HG03342 (cell line): ENCODE measurements at regions not wholly inside any gene's neighbourhood (a gene's known extent, or its start where the extent isn't known, plus 50 kb on each side); places are given as distances from the start of the nearest gene placed in this dataset.

ENCODE experiments used
- ATAC-seq: cut with Tn5 transposase; IDR thresholded peaks from one replicate; pipeline ENCODE4 v1.9.1; 2021; ENCODE audit warnings: mild to moderate bottlenecking, moderate library complexity; ENCODE audit not compliant: unreplicated experiment

GRCh38 chr1:165034136-165034809, 322.2 kb downstream of the LMX1A start:
- no peak for ATAC-seq

GRCh38 chr1:165031001-165031400, 325.5 kb downstream of the LMX1A start:
- ATAC-seq, result no peak

DNA sequence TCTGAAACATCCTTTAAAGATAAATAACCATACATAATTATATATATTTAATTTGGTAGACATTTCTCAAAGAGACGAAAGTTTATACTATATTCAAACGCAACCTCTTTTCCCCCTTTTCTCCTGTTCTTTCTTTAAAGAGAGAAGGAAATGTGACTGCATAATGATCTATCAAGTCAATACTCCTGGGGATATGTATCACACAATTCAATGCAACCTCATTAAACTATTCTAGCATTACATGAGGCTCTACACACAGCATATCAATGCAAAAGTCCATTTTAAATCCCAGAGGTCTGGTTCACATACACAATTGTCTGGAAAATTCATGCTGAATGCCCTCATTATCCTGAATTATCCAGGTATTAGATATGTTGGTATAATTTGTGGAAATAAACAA, 330.7 kb downstream of the LMX1A start:
- no peak for ATAC-seq

DNA sequence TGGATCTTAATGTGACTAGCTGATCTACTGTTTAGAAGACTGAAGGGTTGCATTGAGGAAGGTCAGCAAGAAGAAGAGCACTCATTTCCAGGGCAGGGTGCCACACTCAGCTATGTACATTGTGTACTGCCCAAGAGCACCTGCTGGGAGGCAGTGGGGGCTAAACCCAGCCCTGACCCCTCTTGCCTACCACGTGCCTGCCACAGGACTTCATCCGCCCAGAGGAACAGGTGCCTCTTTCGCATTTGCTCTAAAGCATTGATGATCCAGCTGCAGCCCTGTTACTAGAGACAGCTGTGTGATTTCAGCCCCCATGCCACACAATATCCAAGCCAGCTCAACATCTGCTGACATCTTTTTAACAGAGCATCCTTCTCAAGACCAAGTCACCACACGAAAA, 341.8 kb downstream of the LMX1A start:
- ATAC-seq, result no peak

- ATAC-seq, result no peak
These were observed 344.5 kb downstream of the LMX1A start for GRCh38 chr1:165011991-165012531.

- ATAC-seq, result no peak
These were observed 345.3 kb downstream of the LMX1A start for GRCh38 chr1:165011186-165011585.

GRCh38 chr1:165010418-165011070, 346.0 kb downstream of the LMX1A start:
- no peak for ATAC-seq

DNA sequence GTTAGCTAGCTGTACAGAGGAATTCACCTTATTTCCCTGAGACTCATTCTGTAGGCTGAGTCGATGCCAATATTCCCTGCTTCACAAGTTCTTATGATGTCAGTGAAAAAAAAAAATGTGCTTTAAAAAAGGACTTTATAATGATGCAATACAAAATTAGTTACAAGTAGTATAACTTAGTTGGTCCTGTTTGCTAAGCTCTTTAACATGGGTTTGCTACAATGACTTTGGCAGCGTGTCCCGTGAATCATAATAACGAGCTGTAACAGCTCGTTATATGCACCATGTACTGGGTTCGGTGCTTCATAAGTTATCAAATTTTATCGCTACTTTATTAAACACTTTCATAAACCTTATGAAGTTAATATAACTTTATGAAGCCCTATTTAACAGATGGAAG, 349.7 kb downstream of the LMX1A start:
- no peak for ATAC-seq

- ATAC-seq, result no peak
These were observed 357.4 kb downstream of the LMX1A start for GRCh38 chr1:164999146-164999545.

DNA sequence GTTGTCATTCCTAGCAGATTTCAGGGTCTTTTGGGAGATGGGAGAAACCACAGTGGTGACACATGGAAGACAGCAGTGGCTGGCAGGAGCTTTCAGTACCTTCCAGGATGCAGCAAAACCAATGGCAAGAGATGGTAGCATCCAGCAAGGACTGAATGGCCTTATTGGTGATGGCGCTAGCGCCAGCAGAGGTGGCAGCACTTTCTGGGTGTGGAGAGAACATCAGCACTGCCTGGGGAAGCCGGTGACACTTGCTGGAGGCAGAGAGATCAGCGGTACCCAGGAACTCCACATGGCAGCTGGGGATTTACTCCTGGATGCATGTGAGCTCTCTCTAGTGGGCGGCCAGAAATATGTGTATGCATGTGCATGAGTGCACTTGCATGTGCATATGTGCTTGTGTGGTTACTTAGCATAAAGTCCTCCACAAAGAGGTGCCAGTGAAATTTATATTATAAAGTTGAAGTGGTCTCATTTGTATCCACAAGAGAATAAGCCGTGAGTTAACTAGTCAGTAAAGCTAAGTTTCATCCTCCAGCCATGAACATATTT, 364.7 kb downstream of the LMX1A start:
- no peak for ATAC-seq

- ATAC-seq, result no peak
These were observed 373.4 kb downstream of the LMX1A start for GRCh38 chr1:164983023-164983650.

DNA sequence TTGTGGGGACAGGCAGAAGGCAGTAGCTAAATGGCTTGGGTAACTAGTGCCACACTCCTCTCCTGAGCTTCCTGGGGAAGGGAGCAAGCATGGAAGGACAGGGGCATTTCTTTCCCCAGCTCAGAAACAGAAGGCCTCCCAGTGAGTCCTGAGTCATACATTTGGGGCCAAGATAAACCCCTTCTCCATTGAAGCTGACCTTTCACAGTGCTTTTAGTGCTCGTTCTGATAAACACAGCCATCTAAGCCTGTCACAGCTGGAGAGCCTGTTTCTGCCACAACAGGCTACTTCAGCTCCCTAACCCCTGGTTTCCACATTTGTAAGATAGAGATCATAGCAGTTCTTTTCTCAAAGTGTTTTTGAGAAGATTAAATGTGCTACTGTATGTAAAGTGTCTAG, 374.0 kb downstream of the LMX1A start:
- ATAC-seq, result no peak

DNA sequence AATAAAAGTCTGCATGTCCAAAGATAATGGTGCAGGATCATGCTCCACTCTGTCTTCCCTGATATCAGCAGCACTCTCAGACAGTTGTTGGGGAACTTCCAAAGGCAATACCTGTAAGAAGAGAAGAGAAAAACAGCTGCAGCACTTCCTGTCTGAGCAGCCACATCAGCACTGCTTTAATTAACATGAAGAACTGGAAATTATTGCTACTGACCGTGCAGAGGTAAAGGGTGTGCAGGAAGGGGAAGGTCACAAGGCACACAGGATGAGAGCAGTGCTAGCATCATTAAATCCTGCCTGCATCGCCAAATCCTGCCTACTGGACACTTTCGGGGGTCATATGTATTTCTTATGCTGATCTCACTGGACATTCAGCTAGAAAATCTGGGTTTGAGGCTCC, 379.0 kb downstream of the LMX1A start:
- ATAC-seq, result no peak

- no peak for ATAC-seq
These were observed 384.5 kb downstream of the LMX1A start for GRCh38 chr1:164971921-164972415.

- ATAC-seq, result no peak
These were observed 385.1 kb downstream of the LMX1A start for GRCh38 chr1:164971391-164971790.

- no peak for ATAC-seq
These were observed 387.3 kb downstream of the LMX1A start for GRCh38 chr1:164969253-164969652.

GRCh38 chr1:164967300-164967699, 389.2 kb downstream of the LMX1A start:
- no peak for ATAC-seq

- no peak for ATAC-seq
These were observed 394.8 kb downstream of the LMX1A start for GRCh38 chr1:164961715-164962114.

- ATAC-seq, result no peak
These were observed 397.3 kb downstream of the LMX1A start for GRCh38 chr1:164958982-164959768.

DNA sequence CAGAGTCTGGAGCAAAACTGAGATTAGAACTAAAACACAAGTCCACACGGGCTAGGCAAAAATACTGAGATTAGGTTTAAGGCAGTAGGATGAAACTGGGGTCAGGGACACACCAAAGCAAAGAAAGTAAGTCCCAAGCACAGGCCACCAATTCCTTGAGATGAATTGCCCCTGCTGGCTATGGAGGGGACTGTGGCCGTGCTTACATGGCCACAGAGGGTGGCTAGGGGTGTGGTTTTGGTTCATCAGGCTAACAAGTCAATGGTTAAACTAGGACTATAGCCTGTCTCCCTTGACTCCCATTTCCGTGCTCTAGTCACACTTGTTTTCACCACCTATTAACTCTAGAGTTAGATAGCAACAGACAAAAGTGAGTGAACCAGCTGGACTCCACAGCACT, 394.8 kb downstream of the PBX1 start:
- no peak for ATAC-seq

DNA sequence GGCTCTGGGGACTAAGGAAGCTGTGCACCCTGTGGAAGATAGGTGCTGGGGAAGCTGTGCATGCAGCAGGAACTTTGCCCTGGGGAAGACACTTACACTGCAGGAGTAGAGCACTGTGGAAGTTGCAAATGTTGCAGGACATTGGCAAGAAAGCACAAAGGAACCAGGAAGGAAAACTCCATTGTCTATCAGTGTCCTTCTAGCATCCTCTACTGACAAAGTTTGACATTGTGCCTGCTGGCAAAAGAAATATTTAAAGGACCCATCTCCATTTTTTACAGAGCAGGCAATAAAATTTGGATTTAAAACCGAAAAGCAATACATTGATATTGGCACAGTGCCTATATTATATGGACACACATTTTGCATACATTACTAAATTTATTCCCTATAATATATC, 394.1 kb downstream of the PBX1 start:
- no peak for ATAC-seq
